NCI-H1092 (cell line): ENCODE measurements at regions not wholly inside any gene's neighbourhood (a gene's known extent, or its start where the extent isn't known, plus 50 kb on each side); places are given as distances from the start of the nearest gene placed in this dataset.

Experiments used
- DNase-seq: peaks from one replicate; lab custom pipeline; 2025; lab: John Stamatoyannopoulos, UW

- DNase-seq: no peak
Observed at GRCh38 chr3:147851062-147851461, 441.9 kb downstream of the ZIC1 start.

DNA sequence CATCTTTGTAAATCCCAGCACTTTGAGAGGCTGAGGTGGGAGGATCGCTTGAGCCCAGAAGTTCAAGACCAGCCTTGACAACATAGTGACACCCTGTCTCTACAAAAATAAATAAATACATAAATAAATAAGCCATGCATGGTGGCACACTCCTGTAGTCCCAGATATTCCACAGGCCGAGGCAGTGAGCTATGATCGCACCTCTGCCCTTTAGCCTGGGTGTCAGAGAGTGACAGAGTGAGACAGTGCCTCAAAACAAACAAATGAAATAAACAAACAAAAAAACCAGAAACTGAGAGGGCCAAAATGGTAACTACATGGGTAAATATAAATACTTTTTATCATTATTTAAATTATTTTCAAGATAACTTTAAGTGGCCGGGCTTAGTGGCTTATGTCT lies 445.4 kb downstream of the ZIC1 start:
- no peak for DNase-seq

DNA sequence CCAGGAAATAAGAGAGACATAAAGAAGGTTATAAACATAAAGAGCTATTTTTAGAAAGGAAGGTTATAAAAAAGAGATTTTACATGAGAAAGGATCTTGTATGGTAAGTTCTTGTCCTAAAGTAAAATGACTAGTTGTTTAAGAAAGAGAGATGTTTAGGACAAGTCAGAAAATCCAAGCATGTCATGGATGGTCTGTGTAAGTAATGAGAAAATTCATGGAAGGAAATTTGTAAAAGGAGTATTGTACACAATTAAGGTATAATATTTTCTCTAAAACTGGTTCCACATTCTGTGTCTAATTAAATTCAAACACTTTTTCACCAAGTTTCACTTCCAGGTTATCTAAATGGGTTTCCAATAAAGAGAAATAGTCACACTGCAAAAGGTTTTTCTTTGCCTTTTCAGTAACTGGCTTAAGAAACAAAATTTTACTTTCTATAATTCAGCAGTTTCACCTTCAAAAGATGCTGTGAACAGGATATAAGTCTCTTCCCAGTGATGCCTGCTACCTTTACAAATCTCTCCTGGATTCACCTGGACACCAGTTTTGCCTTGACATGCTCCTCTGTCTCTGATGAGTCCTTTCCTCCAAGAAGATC lies 455.7 kb downstream of the ZIC1 start:
- DNase-seq: no peak

GRCh38 chr3:147866561-147866960 lies 457.4 kb downstream of the ZIC1 start:
- DNase-seq: no peak

DNA sequence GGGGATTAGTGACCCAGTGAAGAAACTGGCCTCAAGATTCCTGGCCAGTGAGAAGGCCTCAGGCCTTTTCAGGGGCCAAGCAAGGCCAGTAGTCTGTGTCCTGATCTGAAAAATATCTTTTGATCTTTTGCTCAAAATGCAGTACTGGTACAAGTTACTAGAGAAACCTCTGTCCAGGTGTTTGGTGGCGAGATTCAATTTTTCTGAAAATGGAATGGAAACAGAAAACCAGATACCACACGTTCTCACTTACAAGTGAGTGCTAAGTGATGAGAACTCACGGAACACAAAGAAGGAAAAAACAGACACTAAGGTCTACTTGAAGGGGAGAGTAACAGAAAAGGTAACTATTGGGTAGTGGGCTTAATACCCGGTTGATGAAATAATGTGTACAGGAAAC lies 463.4 kb downstream of the ZIC1 start:
- no peak for DNase-seq

GRCh38 chr3:147875498-147875897 lies 466.3 kb downstream of the ZIC1 start:
- no peak for DNase-seq

GRCh38 chr3:147881933-147882332 lies 472.8 kb downstream of the ZIC1 start:
- DNase-seq: no peak

DNA sequence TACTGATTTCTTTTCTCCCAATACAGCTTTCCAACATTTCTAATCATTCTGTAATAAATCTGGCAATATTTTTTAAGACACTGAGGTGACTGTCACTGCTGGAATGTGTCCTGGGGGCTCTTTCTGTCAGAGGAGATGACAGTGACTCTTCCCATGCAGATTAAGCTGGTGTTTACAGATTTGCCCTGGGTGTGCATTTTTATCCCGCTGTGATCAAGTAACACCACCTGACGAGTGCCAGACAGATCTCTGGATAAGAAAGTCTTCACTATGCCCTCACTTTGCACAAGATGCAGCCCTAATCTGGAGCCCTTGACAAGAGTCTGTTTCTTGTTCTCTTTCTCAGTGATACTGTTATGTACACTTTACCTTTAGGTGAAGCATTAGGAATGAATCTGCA lies 477.7 kb downstream of the ZIC1 start:
- no peak for DNase-seq

DNA sequence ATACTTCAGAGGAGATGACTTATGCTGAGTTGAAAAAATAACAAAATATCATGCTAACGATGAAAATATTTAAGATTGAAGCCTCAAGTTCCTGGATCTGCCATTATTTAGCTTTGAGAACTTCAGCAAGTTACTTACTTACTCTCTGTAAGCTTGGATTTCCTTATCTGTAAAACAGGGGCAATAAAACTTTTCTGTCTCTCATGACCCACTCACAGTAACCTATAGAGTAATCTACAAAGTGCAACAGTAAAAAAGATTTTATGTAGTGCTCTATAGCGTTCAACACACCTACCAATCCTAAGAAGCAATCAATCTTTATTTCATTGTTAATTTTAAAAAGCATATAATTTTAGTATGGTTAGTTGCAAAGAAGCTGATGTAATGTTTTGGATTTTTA lies 478.6 kb downstream of the ZIC1 start:
- DNase-seq: no peak

GRCh38 chr3:147890114-147890513 lies 480.9 kb downstream of the ZIC1 start:
- no peak for DNase-seq

DNA sequence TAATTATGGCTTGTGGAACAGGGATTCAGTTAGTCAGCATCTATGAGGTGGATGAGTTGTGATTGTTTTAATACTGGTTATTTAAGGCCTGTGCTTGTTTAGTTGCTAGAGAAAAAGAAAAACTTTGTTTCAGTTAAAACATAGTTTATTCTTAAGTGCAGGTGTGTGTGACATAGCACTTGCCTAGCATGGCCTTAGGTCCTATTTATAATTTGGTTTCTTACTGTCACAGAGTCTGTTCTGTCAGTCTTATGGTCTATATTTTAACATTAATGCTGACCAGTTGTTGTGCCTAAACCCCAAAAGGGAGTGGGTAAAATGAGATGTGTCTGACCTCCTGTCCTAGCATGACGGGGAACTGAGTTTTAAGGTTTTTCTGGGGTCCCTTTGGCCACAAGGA lies 486.3 kb downstream of the ZIC1 start:
- DNase-seq: no peak

- no peak for DNase-seq
Observed at GRCh38 chr3:147900851-147901250, 491.7 kb downstream of the ZIC1 start.

- DNase-seq: no peak
Observed at GRCh38 chr3:147903026-147903425, 493.9 kb downstream of the ZIC1 start.

DNA sequence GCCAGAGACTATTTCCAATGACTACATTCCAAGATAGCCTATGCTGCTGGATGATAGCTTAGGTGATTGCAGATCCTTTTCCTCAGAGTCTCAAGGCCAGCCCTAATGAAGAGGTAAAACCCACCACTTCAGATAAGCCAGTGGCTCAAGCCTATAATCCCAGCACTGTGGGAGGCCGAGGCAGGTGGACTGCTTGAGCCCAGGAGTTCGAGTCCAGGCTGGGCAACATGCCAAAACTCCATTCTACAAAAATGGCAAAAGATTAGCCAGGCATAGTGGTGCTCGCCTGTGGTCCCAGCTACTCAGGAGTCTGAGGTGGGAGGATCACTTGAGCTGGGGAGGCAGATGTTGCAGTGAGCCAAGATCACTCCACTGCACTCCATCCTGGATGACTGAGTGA lies 495.3 kb downstream of the ZIC1 start:
- DNase-seq: no peak

GRCh38 chr3:147906285-147906684 lies 497.1 kb downstream of the ZIC1 start:
- DNase-seq: no peak

GRCh38 chr3:147914532-147914931 lies 505.4 kb downstream of the ZIC1 start:
- DNase-seq: no peak

DNA sequence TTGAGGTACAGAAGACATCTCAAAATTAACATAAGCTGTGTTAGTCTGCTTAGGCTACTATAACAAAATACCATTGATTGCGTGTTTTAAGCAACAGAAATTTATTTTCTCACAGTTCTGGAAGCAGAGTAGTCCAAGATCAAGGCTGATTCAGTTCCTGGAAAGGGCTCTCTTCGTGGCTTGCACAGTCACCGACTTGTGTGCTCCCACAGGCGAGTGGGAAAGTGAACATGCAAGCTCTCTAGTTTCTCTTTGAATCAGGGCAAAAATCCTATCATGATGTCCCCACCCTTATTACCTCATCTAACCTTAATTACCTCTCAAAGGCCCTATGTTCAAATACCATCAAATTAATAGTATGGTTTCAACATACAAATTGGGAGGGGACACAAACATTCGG lies 505.9 kb downstream of the ZIC1 start:
- no peak for DNase-seq

DNA sequence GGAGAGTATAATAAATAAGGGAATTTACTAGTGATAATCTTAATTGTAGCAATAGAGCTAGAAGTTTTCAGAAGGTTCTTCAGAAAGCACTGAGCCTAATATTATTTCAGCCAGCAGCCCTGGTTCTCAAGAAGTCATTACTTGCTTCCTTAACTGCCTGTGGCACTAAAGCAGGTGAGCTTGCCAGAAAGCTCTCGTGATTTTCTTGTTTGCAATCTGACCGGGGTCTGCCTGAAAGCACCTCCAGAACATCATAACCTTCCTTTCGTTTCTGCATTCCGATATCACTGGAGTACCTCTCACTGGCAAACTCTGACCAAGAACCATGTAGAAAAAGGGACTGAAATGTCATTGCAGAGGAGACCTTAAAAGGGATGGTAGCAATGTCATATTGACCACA lies 510.3 kb downstream of the ZIC1 start:
- no peak for DNase-seq

- DNase-seq: no peak
Observed at GRCh38 chr3:147921051-147921450, 511.9 kb downstream of the ZIC1 start.

GRCh38 chr3:147924755-147925154 lies 515.6 kb downstream of the ZIC1 start:
- no peak for DNase-seq

- no peak for DNase-seq
Observed at GRCh38 chr3:147925272-147925671, 516.1 kb downstream of the ZIC1 start.

- DNase-seq: no peak
Observed at GRCh38 chr3:147930232-147930807, 521.2 kb downstream of the ZIC1 start.

- DNase-seq: no peak
Observed at GRCh38 chr3:147934451-147935180, 525.5 kb downstream of the ZIC1 start.

DNA sequence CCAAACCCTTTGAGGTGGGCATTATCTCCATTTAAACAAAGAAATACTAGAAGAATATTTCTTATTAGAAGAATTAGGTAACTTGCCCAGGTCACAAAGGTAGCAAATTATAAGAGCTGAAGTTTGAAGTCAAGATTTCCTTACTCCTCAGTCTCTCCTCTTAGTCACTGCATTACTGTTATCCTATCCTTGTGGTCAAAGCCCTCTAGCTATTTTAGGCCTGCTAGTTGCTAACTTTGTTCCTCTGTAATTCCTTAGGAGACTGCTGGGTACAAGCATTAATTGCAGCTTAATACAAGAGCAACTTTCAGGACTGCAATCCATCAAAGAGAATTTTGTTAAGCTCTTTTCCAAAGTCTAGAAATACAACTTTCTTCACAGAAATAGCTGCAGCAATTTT lies 528.2 kb downstream of the ZIC1 start:
- DNase-seq: no peak
